H9 (cell line): ENCODE measurements at regions not wholly inside any gene's neighbourhood (a gene's known extent, or its start where the extent isn't known, plus 50 kb on each side); places are given as distances from the start of the nearest gene placed in this dataset.
A peak's percentile ranks its signal among the peaks of the same experiment; 100 is the strongest.

Experiments used
- DNase-seq: peaks from one replicate; pipeline ENCODE4 v3.0.0-alpha.2; 2017
- H2AFZ ChIP-seq: one replicate; pipeline ENCODE4 v1.6.1; 2013; ENCODE audit warnings: mild to moderate bottlenecking, low read length, control low read depth, moderate library complexity
- H2AK5ac ChIP-seq: 2 replicates; pipeline ENCODE4 v1.6.1; 2013; ENCODE audit warnings: low read length, control low read depth, mixed read lengths; ENCODE audit not compliant: insufficient read length
- H2BK120ac ChIP-seq: one replicate; pipeline ENCODE4 v1.6.1; 2013; ENCODE audit warnings: low read depth, mild to moderate bottlenecking, low read length, control low read depth, inconsistent platforms; ENCODE audit not compliant: poor library complexity, severe bottlenecking
- H2BK12ac ChIP-seq: 2 replicates; pipeline ENCODE4 v1.6.1; 2013; ENCODE audit warnings: low read length, control low read depth, mixed read lengths, low read depth; ENCODE audit not compliant: insufficient read length
- H2BK15ac ChIP-seq: 2 replicates; pipeline ENCODE4 v1.6.1; 2013; ENCODE audit warnings: low read depth, low read length, control low read depth
- H2BK20ac ChIP-seq: one replicate; pipeline ENCODE4 v1.6.1; 2013; ENCODE audit warnings: low read depth, mild to moderate bottlenecking, low read length, control low read depth, inconsistent platforms; ENCODE audit not compliant: poor library complexity, severe bottlenecking
- H2BK5ac ChIP-seq: 2 replicates; pipeline ENCODE4 v1.6.1; 2013; ENCODE audit warnings: low read length, control low read depth, mixed read lengths; ENCODE audit not compliant: insufficient read length
- H3K14ac ChIP-seq: 2 replicates; pipeline ENCODE4 v1.6.1; 2013; ENCODE audit warnings: low read length, control low read depth; ENCODE audit not compliant: insufficient read depth
- H3K18ac ChIP-seq: 2 replicates; pipeline ENCODE4 v1.6.1; 2013; ENCODE audit warnings: low read depth, mild to moderate bottlenecking, mixed read lengths, low read length, control low read depth; ENCODE audit not compliant: insufficient read length
- H3K23ac ChIP-seq: 2 replicates; pipeline ENCODE4 v1.6.1; 2013; ENCODE audit warnings: low read length, control low read depth, mixed read lengths, low read depth; ENCODE audit not compliant: insufficient read length
- H3K23me2 ChIP-seq: 2 replicates; pipeline ENCODE4 v1.6.1; 2013; ENCODE audit warnings: low read depth, mild to moderate bottlenecking, mixed read lengths, low read length, control low read depth; ENCODE audit not compliant: insufficient read length, poor library complexity, severe bottlenecking
- H3K27ac ChIP-seq: 2 replicates; pipeline ENCODE4 v1.5.1; 2013; ENCODE audit warnings: low read length, control low read depth, mixed read lengths, low read depth; ENCODE audit not compliant: insufficient read length
- H3K27me3 ChIP-seq: 2 replicates; pipeline ENCODE4 v1.6.1; 2013; ENCODE audit warnings: low read length, control low read depth, inconsistent platforms; ENCODE audit not compliant: insufficient read depth
- H3K4ac ChIP-seq: 2 replicates; pipeline ENCODE4 v1.6.1; 2013; ENCODE audit warnings: low read depth, mild to moderate bottlenecking, control low read depth, inconsistent platforms, low read length, moderate library complexity
- H3K4me1 ChIP-seq: 2 replicates; pipeline ENCODE4 v1.6.1; 2013; ENCODE audit warnings: low read length, control low read depth, inconsistent platforms; ENCODE audit not compliant: insufficient read depth
- H3K4me2 ChIP-seq: 2 replicates; pipeline ENCODE4 v1.6.1; 2013; ENCODE audit warnings: low read length, control low read depth, mixed read lengths; ENCODE audit not compliant: insufficient read length, insufficient read depth
- H3K56ac ChIP-seq: 2 replicates; pipeline ENCODE4 v1.6.1; 2013; ENCODE audit warnings: low read depth, mild to moderate bottlenecking, mixed read lengths, low read length, control low read depth; ENCODE audit not compliant: insufficient read length
- H3K79me1 ChIP-seq: 2 replicates; pipeline ENCODE4 v1.6.1; 2013; ENCODE audit warnings: low read depth, mild to moderate bottlenecking, moderate library complexity, low read length, control low read depth, inconsistent platforms; ENCODE audit not compliant: insufficient read depth, poor library complexity, severe bottlenecking
- H3K79me2 ChIP-seq: 2 replicates; pipeline ENCODE4 v1.6.1; 2013; ENCODE audit warnings: low read length, control low read depth, inconsistent platforms; ENCODE audit not compliant: insufficient read depth
- H3K9ac ChIP-seq: 2 replicates; pipeline ENCODE4 v1.6.1; 2013; ENCODE audit warnings: low read length, control low read depth, mixed read lengths; ENCODE audit not compliant: insufficient read length; ENCODE audit errors: extremely low read depth
- H3K9me3 ChIP-seq: one replicate; pipeline ENCODE4 v1.6.1; 2013; ENCODE audit warnings: low read depth, low read length, inconsistent platforms; ENCODE audit not compliant: control insufficient read depth
- H3T11ph ChIP-seq: one replicate; pipeline ENCODE4 v1.6.1; 2013; ENCODE audit warnings: mild to moderate bottlenecking, low read length, control low read depth, inconsistent platforms
- H4K20me1 ChIP-seq: one replicate; pipeline ENCODE4 v1.6.1; 2013; ENCODE audit not compliant: control insufficient read depth, insufficient read length, insufficient read depth
- H4K5ac ChIP-seq: 2 replicates; pipeline ENCODE4 v1.6.1; 2013; ENCODE audit warnings: low read depth, mild to moderate bottlenecking, mixed read lengths, low read length, control low read depth; ENCODE audit not compliant: insufficient read length
- H4K8ac ChIP-seq: replicated peaks from 2 replicates; pipeline ENCODE4 v1.6.1; 2013; ENCODE audit warnings: low read length, control low read depth, mixed read lengths, low read depth; ENCODE audit not compliant: insufficient read length
- H4K91ac ChIP-seq: 2 replicates; pipeline ENCODE4 v1.6.1; 2013; ENCODE audit warnings: low read depth, mild to moderate bottlenecking, moderate library complexity, mixed read lengths, low read length, control low read depth; ENCODE audit not compliant: insufficient read length
- H3K27ac Mint-ChIP-seq, 3 experiments: 2 replicates in 2 of 3; 3 replicates in 1 of 3; pipeline ENCODE4 v1.8.0; 2020 to 2021; ENCODE audit warnings: mixed read lengths in 3 of 3, mild to moderate bottlenecking in 1 of 3, moderate library complexity in 1 of 3
- H3K27me3 Mint-ChIP-seq: 2 replicates; pipeline ENCODE4 v1.8.0; 2021; ENCODE audit warnings: low read depth, mild to moderate bottlenecking, moderate library complexity, mixed read lengths
- H3K36me3 Mint-ChIP-seq, 3 experiments: 2 replicates in 2 of 3; 3 replicates in 1 of 3; pipeline ENCODE4 v1.8.0; 2020 to 2021; ENCODE audit warnings: low read depth in 3 of 3, mixed read lengths in 3 of 3; ENCODE audit not compliant: insufficient read depth in 1 of 3
- H3K4me1 Mint-ChIP-seq, 2 experiments: 2 replicates each; pipeline ENCODE4 v1.8.0; 2020; ENCODE audit warnings: mixed read lengths in 2 of 2
- H3K4me3 Mint-ChIP-seq, 2 experiments: 2 replicates in 1 of 2; 3 replicates in 1 of 2; pipeline ENCODE4 v1.8.0; 2020 to 2021; ENCODE audit warnings: mild to moderate bottlenecking in 2 of 2, mixed read lengths in 2 of 2, moderate library complexity in 1 of 2
- H3K9me3 Mint-ChIP-seq, 2 experiments: 2 replicates in 1 of 2; 3 replicates in 1 of 2; pipeline ENCODE4 v1.8.0; 2020; ENCODE audit warnings: mild to moderate bottlenecking in 2 of 2, mixed read lengths in 2 of 2, moderate library complexity in 1 of 2
- CTCF ChIP-seq: fragments of 200-600 bp; sonication (generic); conservative IDR thresholded peaks from 3 replicates; pipeline ENCODE4 v1.8.0; 2021; ENCODE audit warnings: antibody characterized with exemption, mild to moderate bottlenecking
- WGBS: extraction: QIAGEN DNeasy Blood & Tissue Kit; methylation state at CpG from one replicate; pipeline ENCODE4 v1.1.7; 2013; ENCODE audit warnings: missing lambda C conversion rate, low lambda C conversion rate, mixed read lengths; ENCODE audit not compliant: insufficient read length; ENCODE audit errors: extremely low coverage; 5-methylcytosine and 5-hydroxymethylcytosine counted together

GRCh38 chr12:78371284-78371683 lies 493.3 kb upstream of the SYT1 start:
- Mint-ChIP-seq H3K27ac (peak overlapping the region in 1 of 3 experiments; percentile 31; a peak in 3 of 7 replicates), H3K36me3 (no peaks in the 10 kb centered on the region), H3K4me1 (peaks cover 26 to 31% of the 10 kb centered on the region in 2 experiments), H3K27me3 (no peaks in the 10 kb centered on the region), H3K4me3 (no peak overlapping the region; a peak in 1 of 5 replicates), H3K9me3 (peaks cover 0 to 1% of the 10 kb centered on the region in 2 experiments; a peak in 1 of 5 replicates)
- Histone ChIP-seq H3K4me1 (no peaks in the 10 kb centered on the region; the same call in 1 of the 2 replicates), H3K79me2 (no peaks in the 10 kb centered on the region), H4K8ac (no peak overlapping the region), H3K56ac (no peak overlapping the region), H2BK5ac (no peak overlapping the region), H3K4me2 (no peak overlapping the region), H2BK120ac (no peak overlapping the region), H2AFZ (no peak overlapping the region), H3K79me1 (no peaks in the 10 kb centered on the region), H3K9ac (no peak overlapping the region), H3K27me3 (no peaks in the 10 kb centered on the region), H2AK5ac (no peak overlapping the region), H2BK15ac (no peak overlapping the region), H3K18ac (no peak overlapping the region), H4K91ac (no peak overlapping the region), H4K5ac (no peak overlapping the region), H2BK20ac (no peak overlapping the region), H3K14ac (no peak overlapping the region), H3K27ac (no peak overlapping the region), H3K23ac (no peak overlapping the region), H4K20me1 (no peaks in the 10 kb centered on the region), H3T11ph (no peak overlapping the region), H3K9me3 (no peaks in the 10 kb centered on the region), H3K4ac (no peak overlapping the region), H2BK12ac (no peak overlapping the region), H3K23me2 (no peaks in the 10 kb centered on the region)
- no peak for TF ChIP-seq CTCF
- no CpG with 5 or more reads among the region's 3 CpGs for WGBS
- no peak for DNase-seq
